Heart right ventricle (tissue), 16 donors: ENCODE measurements at regions not wholly inside any gene's neighbourhood (a gene's known extent, or its start where the extent isn't known, plus 50 kb on each side); places are given as distances from the start of the nearest gene placed in this dataset.
"Not testable (repeated sequence)": the region's sequence is repeated elsewhere in the genome, so short reads cannot be mapped to it uniquely, and the experiment has no call there.

Experiments used
- ATAC-seq, 8 donors: fragments of 200-7000 bp; cut with Tn5 transposase; one replicate each; pipeline ENCODE4 v1.9.1; 2020; ENCODE audit warnings: mild to moderate bottlenecking in 8 of 8, moderate library complexity in 8 of 8, moderate number of reproducible peaks in 1 of 8
- DNase-seq, 2 donors: peaks; one replicate each; pipeline ENCODE4 v3.0.0-alpha.2; 2020
- H3K27ac ChIP-seq, 10 donors: fragments of 200-600 bp; sonication (generic) in 2 of 10; one replicate each; pipeline versions ENCODE4 v1.5.0 to v1.8.0; 2020 to 2022; ENCODE audit warnings: mild to moderate bottlenecking in 3 of 10
- H3K27me3 ChIP-seq, 7 donors: fragments of 200-600 bp; one replicate each; pipeline ENCODE4 v1.8.0; 2021 to 2022; ENCODE audit warnings: mild to moderate bottlenecking in 2 of 7
- H3K36me3 ChIP-seq, 9 donors: fragments of 200-600 bp; sonication (generic) in 1 of 9; one replicate each; pipeline versions ENCODE4 v1.5.0 to v1.8.0; 2020 to 2022; ENCODE audit warnings: mild to moderate bottlenecking in 2 of 9
- H3K4me1 ChIP-seq, 9 donors: fragments of 200-600 bp; sonication (generic) in 1 of 9; one replicate each; pipeline versions ENCODE4 v1.5.0 to v1.8.0; 2020 to 2022; ENCODE audit warnings: mild to moderate bottlenecking in 4 of 9
- H3K4me3 ChIP-seq, 10 donors: fragments of 200-600 bp; sonication (generic) in 2 of 10; one replicate each; pipeline versions ENCODE4 v1.5.0 to v1.8.0; 2020 to 2022; ENCODE audit warnings: mild to moderate bottlenecking in 7 of 10, moderate library complexity in 2 of 10
- H3K9me3 ChIP-seq, 11 donors: fragments of 200-600 bp in 10 of 11; sonication (generic) in 2 of 11; one replicate each; pipeline versions ENCODE4 v1.5.0 to v1.8.0; 2013 to 2022; ENCODE audit warnings: mild to moderate bottlenecking in 2 of 11, control low read depth in 1 of 11, moderate library complexity in 1 of 11
- WGBS, 2 donors: extraction: QIAGEN DNeasy Blood & Tissue Kit; methylation state at CpG; one replicate each; pipeline ENCODE4 v1.1.7; 2013; ENCODE audit warnings: inconsistent platforms in 1 of 2; 5-methylcytosine and 5-hydroxymethylcytosine counted together
- intact Hi-C, 10 donors: fragments of 100-400 bp; cut with DNase I; formaldehyde crosslinking; loops; one replicate each; pipeline versions ENCODE4 v1.11.1 to v1.14.2; 2022
- TF ChIP-seq, protein P1 (sequence below), 9 donors: fragments of 200-600 bp; sonication (generic) in 2 of 9; IDR thresholded peaks; one replicate each; pipeline versions ENCODE4 v1.5.0 to v1.8.0; 2021 to 2022; ENCODE audit warnings: antibody characterized with exemption in 9 of 9, mild to moderate bottlenecking in 5 of 9, moderate library complexity in 1 of 9
- donor health status: Arrhythmogenic right ventricular cardiomyopathy.
- donor health status: ischemic (EF 13 %, LVEDD 7.1; RV severe dilation, severe dysfunction).
- donor health status: healthy with polysubstance abuse.
- donor health status: DM: no; HTN: yes; CAD: no.
- donor health status: DM: no; HTN: no; CAD: no.
- donor health status: ischemic (EF 25% LVEDD 6.9; RV normal size, moderate dysfunction).
- donor health status: ischemic (EF 25% LVEDD 5.7; RV mildly dilated, moderate dysfunction).
- donor health status: healthy.
- donor health status: DM: yes; HTN: yes; CAD: no.
- donor health status: Ischemic cardiomyopathy.
- donor health status: ischemic (EF 35%, LVEDD 5.7; RV mildly dilated, moderate dysfunction).
- donor health status: nonischemic (EF 11% LVEDD 7.7; RV severe dilation, severe dysfunction).
- donor health status: DM: yes; HTN: yes; CAD: no.
- donor health status: PGD.
- donor health status: ischemic (EF 29% LVEDD 5.4; RV normal size, mild dysfunction).
- donor health status: nonischemic (EF 23%, LVEDD 6.1; RV moderate dilation, normal function).

DNA sequence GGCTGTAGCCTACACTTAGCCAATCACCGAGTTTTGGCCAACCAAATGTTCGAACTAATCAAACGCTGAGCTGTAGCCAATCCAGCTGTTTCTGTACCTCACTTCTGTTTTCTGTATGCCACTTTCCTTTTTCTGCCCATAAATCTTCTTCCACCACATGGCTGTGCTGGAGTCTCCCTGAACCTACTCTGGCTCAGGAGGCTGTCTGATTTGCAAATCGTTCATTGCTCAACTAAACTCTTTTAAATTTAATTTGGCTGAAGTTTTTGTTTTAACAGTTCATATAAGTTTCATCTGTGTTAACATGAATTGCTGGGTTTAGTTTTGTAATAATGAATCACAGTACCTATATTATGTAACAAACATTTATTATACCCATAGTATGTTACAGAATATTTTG lies 160.7 kb upstream of the PCDH7 start:
- Histone ChIP-seq H3K4me3 (no peak overlapping the region), H3K27me3 (no peaks in the 10 kb centered on the region), H3K9me3 (peaks cover 0 to 20% (median 0%) of the 10 kb centered on the region in 11 donors), H3K36me3 (no peaks in the 10 kb centered on the region), H3K27ac (no peak overlapping the region), H3K4me1 (no peaks in the 10 kb centered on the region)
- ATAC-seq (no peak), DNase-seq (no peak)
- intact Hi-C loops = no loop called here
- WGBS, 2 donors = 78 to 86% methylated on average over 4 of the region's 4 CpGs
- TF ChIP-seq, protein P1, sequence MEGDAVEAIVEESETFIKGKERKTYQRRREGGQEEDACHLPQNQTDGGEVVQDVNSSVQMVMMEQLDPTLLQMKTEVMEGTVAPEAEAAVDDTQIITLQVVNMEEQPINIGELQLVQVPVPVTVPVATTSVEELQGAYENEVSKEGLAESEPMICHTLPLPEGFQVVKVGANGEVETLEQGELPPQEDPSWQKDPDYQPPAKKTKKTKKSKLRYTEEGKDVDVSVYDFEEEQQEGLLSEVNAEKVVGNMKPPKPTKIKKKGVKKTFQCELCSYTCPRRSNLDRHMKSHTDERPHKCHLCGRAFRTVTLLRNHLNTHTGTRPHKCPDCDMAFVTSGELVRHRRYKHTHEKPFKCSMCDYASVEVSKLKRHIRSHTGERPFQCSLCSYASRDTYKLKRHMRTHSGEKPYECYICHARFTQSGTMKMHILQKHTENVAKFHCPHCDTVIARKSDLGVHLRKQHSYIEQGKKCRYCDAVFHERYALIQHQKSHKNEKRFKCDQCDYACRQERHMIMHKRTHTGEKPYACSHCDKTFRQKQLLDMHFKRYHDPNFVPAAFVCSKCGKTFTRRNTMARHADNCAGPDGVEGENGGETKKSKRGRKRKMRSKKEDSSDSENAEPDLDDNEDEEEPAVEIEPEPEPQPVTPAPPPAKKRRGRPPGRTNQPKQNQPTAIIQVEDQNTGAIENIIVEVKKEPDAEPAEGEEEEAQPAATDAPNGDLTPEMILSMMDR (IDR thresholded peaks at IDR 0.05) = no peak

DNA sequence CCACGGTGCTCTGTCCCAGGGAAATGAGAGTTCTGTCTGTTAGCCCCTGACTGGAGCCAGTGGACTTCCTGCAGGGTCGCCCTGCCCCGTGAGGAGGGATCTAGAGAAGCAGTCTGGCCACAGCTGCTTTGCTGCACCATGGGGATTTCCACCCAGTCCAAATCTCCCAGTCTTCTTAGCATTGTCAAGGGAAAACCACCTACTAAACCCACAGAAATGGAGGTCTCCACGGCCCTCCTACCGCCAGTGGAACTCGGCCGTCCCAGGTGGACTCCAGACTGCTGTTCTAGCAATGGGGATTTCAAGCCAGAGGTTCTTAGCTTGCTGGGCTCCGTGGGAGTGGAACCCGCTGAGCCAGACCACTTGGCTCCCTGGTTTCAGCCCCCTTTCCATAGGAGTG lies 133.3 kb upstream of the PCDH7 start:
- H3K27me3 ChIP-seq = no peaks in the 10 kb centered on the region
- DNase-seq (no peak), ATAC-seq (no peak)
- TF ChIP-seq, protein P1 (IDR thresholded peaks at IDR 0.05) = no peak
- H3K4me1 ChIP-seq = no peaks in the 10 kb centered on the region
- H3K4me3 ChIP-seq = no peak overlapping the region
- no peaks in the 10 kb centered on the region for H3K36me3 ChIP-seq
- H3K27ac ChIP-seq = no peak overlapping the region
- no peaks in the 10 kb centered on the region for H3K9me3 ChIP-seq
- intact Hi-C loops = no loop called here
- 79 to 84% methylated on average over 9 of the region's 9 CpGs for WGBS, 2 donors

DNA sequence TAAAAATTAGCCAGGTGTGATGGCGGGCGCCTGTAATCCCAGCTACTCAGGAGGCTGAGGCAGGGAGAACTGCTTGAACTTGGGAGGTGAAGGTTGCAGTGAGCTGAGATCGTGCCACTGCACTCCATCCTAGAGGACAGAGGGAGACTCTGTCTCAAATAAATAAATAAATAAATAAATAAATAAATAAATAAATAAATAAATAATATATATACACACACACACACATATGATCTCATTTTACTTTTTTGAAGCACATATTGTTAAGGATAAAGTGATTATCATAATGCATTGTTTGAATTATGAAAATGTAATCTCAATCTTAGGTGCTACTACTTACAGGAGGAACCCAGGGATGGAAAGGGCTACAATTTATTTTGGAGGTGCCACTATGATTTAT lies 130.5 kb upstream of the PCDH7 start:
- H3K36me3 ChIP-seq, DNase-seq, H3K27me3 ChIP-seq, H3K4me1 ChIP-seq, intact Hi-C loops, H3K4me3 ChIP-seq, ATAC-seq, H3K27ac ChIP-seq, H3K9me3 ChIP-seq: not testable (repeated sequence)
- 89 to 94% methylated on average over 3 of the region's 3 CpGs for WGBS, 2 donors

- no peak overlapping the region for H3K4me3 ChIP-seq
- WGBS, 2 donors = 49% methylated on average over 5 of the region's 5 CpGs
- no peaks in the 10 kb centered on the region for H3K27me3 ChIP-seq
- intact Hi-C loops = no loop called here
- ATAC-seq (no peak), DNase-seq (no peak)
- H3K27ac ChIP-seq = no peak overlapping the region
- no peaks in the 10 kb centered on the region for H3K36me3 ChIP-seq
- H3K4me1 ChIP-seq = no peaks in the 10 kb centered on the region
- TF ChIP-seq, protein P1 (IDR thresholded peaks at IDR 0.05) = no peak
- H3K9me3 ChIP-seq = peaks cover 0 to 12% (median 0%) of the 10 kb centered on the region in 11 donors
Observed at GRCh38 chr4:30600246-30601017, 119.7 kb upstream of the PCDH7 start.
